HG02938 (cell line): ENCODE measurements at regions not wholly inside any gene's neighbourhood (a gene's known extent, or its start where the extent isn't known, plus 50 kb on each side); places are given as distances from the start of the nearest gene placed in this dataset.
A peak's percentile ranks its signal among the peaks of the same experiment; 100 is the strongest.

Experiments
- ATAC-seq: cut with Tn5 transposase; IDR thresholded peaks from one replicate; pipeline ENCODE4 v1.9.1; 2021; ENCODE audit warnings: mild to moderate bottlenecking, moderate library complexity; ENCODE audit not compliant: unreplicated experiment

- ATAC-seq, result no peak
Measured at GRCh38 chr12:31868965-31869364, 90.2 kb upstream of the RESF1 start.

DNA sequence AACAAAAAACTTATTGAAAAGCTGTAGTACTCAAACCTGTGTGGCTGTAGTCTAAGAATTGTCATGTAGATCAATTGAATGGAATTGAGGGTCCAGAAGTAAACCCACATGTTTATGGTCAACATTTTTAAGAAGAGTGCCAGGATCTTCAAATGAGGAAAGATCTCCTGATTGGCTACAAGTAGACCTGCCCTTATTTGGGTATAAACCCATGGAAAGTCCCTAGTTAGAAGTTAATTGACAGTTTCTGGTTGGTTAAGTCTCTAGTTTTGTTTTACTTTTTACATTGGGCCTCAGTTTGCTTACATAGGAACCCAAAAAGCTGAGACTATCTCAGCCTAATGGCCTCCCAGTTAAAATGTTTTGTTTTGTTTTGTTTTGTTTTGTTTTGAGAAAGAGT lies 91.9 kb upstream of the RESF1 start:
- no peak for ATAC-seq

DNA sequence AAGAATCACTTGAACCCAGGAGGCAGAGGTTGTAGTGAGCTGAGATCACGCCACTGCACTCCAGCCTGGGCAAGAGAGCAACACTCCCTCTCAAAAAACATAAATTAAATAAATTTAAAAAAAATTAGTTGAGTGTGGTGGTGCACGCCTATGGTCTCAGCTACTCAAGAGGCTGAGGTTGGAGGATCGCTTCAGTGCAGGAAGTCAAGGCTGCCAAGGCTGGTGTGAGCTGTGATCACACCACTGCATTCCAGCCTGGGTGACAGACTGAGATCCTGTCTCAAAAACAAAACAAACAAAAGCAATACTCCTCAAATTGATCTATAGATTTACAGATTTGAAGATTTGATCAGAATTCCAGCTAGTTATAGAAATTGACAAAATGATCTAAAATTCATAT lies 92.7 kb upstream of the RESF1 start:
- no peak for ATAC-seq

GRCh38 chr12:31865023-31865422 lies 94.2 kb upstream of the RESF1 start:
- no peak for ATAC-seq

DNA sequence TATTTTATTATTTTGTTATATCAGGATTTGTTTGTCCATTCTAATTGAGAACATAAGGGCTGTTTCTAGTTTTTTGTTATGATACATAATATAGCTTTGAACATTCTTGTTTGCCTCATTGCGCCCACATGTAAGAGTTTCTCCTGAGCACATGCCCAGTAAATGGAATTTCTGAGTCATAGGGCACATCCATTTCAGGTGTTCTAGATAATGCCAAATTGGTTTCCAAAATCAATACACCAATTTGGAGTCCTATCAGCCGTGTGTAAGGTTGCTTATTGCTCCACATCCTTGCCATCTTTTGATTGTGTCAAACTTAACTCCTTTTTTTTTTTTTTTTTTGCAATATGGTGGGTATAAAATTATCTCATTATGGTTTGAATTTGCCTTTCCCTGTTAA lies 97.9 kb upstream of the RESF1 start:
- no peak for ATAC-seq

- no peak for ATAC-seq
Measured at GRCh38 chr12:31860401-31860800, 98.8 kb upstream of the RESF1 start.

DNA sequence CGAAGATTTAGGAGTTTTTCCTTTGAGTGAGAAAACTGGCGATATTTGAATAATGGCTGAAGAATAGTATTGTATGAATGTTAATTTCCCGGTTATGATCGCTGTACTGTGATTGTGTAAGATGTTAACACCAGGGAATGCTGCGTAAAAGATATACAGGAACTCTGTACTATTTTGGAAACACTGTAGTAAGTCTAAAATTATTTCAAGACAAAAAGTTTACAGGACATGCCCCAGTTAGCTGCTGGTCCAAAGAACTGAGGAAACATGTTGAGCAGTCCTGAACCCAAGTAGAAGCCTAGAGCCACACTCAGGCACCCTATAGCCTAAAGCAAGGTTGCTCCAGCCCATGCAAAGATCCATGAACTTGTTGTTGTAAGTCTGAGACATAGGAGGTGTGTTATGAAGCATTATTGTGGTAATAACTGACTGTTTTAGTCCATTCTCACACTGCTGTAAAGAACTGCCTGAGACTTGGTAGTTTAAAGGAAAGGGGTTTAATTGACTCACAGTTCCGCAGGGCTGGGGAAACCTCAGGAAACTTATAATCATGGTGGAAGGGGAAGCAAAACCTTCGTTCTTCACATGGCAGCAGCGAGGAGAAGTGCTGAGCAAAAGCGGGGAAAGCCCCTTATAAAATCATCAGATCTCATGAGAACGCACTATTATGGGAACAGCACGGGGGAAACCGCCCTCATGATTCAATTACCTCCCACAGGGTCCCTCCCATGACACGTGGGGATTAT lies 99.8 kb upstream of the RESF1 start:
- peak; percentile 47 for ATAC-seq

GRCh38 chr12:31855427-31855826 lies 103.8 kb upstream of the RESF1 start:
- no peak for ATAC-seq

- no peak for ATAC-seq
Measured at GRCh38 chr12:31853977-31854376, 105.2 kb upstream of the RESF1 start.

DNA sequence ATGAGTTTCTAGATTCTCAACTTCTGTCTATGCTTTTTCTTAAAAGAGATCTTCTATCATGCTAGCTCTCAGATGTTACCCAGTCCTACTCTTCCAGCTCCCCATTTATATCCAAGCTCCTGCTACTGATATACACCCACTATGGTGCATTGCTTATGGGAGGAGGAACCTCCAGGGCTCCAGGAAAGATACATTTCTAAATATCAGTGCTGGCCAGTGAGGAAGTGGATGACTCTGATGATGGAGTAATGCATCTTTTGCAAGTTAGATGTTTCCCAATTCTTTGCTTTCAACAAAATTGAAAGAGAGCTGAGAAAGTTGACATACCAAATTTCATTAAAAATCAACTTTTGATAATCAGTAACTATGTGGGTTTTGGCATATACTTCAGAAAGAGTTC lies 105.7 kb upstream of the RESF1 start:
- ATAC-seq, result no peak

DNA sequence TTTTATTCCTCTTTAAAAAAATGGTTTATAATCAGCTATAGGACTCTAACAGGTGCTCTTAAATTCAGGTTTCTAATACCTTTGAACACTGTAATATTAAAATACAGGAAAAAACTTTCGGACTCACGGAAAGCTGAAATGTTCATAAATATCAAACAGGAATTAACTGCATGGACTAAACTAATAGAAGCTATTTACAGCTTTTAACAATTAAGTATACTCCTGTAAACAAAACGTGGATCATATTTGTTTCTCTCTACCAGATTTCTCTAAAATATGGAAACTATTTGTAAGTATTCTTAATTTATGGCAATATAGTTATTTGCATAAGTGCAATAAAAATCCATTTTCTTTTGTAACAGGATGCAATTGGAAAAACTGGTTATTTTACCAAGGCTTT lies 108.9 kb upstream of the RESF1 start:
- ATAC-seq, result no peak

DNA sequence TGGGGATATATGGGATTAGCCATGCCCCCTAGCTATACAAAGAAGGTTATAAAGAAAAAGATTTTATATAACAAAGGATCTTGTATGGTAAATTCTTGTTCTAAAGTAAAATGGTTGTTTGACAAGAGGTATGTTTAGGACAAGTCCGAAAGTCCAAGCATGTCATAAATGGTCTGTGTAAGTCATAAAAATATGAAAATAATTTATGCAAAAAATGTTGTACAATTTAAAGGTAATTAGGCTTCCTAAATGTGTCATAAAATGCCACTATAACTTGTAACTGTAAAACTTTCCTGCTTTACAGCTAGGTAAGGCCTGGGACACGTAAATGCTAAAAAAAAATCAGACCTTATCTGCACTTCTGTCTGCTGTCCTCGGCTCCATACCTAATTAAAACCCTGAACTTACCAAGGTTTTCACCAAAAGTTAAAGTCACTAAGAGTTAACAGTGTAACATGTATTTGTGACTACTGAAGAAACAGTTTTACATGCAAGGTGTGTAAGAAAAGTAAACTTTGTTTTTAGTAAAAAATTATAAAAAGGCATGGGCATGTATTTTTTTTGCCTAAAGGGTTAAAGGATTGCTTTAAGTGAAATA lies 110.0 kb upstream of the RESF1 start:
- no peak for ATAC-seq

DNA sequence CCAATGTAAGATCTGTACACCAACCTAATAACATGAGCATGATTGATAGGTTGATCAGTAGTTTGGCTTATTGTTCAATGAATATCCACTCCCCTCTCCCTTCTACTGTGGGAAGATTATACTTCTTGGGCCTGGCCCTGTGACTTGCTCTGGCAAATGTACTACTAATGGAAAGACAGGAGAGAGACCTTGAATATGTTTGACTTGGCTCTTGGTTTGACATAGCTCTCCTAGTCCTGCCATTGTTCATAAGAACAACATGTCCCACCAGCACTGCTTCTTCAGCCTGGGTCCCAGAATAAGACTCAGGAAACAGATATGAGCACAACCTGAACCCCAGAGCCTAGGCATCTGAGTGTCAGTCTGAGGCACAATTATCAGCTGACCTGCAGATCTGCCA lies 112.8 kb upstream of the RESF1 start:
- ATAC-seq, result no peak

DNA sequence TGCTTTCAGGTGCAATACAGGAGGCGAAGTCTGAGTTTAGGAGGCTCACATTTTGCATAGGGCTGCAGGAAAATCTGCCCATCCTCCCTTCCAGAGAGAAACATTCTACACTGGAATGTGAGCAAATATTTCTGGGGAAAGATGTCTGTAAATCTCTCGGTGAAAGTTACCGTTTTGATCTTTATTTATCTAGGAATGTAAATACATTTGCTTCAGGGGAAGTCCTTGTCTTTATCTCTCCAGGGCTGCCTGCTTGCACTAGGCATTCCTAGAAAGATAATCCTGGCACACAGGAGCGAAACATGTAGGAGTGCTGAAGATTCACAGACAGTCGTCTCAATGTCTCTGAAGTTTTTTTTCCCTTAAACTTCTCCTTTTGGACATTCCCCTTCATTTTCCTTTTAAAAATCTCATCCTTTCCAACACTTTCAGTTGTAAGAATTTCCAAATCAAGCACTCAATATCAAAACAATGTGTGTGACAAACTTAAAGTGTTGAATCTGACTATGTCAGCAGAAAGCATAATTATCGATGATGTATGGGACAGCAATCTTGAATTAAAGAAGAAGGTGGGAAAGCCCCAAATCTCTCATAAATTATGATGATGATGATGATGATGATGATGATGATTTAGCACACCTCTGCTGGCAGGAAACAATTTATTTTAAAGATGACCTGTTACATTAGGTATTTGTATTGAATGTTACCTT lies 113.4 kb upstream of the RESF1 start:
- no peak for ATAC-seq

- no peak for ATAC-seq
Measured at GRCh38 chr12:31843398-31844095, 114.7 kb upstream of the AMN1 start.

- no peak for ATAC-seq
Measured at GRCh38 chr12:31837913-31838312, 109.1 kb upstream of the AMN1 start.

DNA sequence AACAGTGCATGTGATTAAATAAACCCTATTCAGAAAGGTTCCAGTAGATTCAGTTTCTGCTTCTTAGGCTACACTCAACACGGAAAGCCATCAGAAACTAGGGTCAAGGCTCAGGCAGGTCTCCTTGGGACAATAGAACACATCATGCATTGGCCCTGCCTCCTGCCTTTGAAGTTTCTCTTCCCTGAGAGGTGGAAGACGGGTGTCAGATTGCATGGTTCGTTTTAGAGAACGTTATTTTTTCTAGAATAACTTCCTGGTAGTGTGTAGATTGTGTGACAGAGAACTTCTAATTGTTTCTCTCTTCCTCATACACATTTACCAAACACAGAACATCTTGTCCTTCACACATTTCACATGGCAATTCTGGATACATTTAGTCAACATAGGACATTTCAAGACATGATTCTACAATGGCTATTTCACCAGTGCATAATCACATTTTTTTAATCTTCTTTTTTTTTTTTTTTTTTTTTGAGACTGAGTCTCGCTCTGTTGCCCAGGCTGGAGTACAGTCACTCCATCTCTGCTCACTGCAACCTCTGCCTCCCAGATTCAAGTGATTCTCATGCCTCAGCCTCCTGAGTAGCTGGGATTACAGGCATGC lies 106.6 kb upstream of the AMN1 start:
- no peak for ATAC-seq

GRCh38 chr12:31834150-31834549 lies 105.3 kb upstream of the AMN1 start:
- no peak for ATAC-seq

DNA sequence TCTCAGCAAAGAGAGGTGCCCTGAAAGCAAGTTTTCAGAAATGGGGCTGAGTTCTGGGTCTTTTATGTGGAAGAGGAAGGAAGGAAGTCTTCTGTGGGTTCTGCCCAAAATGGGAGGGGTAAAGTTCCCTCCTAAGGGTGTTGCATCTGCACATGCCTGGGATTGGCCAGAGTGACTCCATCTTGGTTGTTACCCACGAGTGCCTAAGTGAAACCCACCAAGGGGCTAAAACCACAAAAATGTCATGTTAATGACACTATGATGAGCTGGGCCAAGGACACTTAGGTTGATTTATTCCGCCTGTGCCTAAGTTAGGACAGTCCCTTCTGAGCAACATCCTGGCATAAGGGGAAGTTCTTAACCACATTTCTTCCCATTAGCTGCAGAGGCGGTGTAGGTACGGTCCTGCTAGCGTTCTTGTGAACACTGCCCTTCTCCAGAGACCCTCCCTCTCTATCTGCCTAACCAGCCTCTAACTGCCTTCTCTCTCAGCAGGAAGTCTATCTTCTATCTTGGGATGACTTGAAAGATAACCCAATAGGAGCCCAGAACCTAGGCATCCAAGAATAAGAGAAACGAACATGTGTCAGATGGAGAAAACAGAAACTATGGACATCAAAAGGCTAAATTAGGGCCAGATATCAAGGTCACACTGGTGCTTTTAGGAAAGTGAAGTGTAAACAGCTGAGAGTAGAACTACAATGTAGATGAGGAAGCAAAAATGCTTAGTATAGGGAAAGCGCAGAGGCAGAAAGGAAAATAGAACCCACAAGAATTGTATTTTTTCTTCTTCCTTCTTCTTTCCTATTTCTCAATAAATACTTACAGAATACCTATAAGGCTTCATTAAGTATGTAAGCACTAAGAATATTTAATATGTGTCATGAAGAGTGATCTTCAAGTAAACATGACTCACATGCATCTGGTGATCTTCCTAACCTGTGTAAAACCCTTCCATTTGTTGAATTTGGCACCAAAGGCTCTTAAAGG lies 104.2 kb upstream of the AMN1 start:
- ATAC-seq, result peak; percentile 62

DNA sequence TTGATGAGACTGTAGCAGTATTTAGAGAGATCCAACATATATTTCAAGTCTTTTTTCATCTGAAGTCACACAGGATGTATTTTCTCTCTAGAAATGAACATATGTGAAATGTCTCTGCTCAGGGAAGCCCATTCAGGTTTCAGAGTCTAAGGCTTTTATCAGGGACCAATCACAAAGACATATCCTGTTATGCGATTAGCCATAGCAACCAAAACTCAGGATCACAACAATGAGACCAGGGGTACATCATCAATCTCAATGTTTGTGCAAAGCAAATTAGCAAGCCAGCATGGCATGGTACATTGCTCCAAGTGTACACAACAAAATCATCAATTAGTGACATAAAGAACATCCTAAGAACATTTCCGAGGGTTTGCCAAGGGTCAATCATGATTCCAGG lies 99.2 kb upstream of the AMN1 start:
- ATAC-seq, result no peak
